ENCODE measurements at regions not wholly inside any gene's neighbourhood (a gene's known extent, or its start where the extent isn't known, plus 50 kb on each side); places are given as distances from the start of the nearest gene placed in this dataset.

DNA sequence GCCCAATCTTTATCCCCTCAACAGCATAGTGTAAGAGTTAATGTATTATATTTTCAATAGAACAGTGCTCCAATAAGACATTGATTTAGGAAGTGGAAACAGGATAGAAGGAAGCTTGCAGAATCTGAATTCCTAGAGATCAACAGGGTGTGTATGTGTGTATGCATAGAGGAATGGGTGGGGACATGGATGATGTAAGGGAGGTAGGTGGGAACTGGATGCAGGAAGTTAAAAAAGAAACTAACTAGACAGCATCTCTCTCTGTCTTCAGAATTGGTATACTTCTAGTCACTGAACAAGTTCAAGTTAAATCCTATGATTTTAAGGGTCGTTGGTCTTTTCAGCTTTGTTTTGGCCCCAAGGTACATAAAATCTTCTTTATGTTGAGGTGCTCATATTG, 196.6 kb downstream of the PMAIP1 start:
- TF ChIP-seq, protein P1, sequence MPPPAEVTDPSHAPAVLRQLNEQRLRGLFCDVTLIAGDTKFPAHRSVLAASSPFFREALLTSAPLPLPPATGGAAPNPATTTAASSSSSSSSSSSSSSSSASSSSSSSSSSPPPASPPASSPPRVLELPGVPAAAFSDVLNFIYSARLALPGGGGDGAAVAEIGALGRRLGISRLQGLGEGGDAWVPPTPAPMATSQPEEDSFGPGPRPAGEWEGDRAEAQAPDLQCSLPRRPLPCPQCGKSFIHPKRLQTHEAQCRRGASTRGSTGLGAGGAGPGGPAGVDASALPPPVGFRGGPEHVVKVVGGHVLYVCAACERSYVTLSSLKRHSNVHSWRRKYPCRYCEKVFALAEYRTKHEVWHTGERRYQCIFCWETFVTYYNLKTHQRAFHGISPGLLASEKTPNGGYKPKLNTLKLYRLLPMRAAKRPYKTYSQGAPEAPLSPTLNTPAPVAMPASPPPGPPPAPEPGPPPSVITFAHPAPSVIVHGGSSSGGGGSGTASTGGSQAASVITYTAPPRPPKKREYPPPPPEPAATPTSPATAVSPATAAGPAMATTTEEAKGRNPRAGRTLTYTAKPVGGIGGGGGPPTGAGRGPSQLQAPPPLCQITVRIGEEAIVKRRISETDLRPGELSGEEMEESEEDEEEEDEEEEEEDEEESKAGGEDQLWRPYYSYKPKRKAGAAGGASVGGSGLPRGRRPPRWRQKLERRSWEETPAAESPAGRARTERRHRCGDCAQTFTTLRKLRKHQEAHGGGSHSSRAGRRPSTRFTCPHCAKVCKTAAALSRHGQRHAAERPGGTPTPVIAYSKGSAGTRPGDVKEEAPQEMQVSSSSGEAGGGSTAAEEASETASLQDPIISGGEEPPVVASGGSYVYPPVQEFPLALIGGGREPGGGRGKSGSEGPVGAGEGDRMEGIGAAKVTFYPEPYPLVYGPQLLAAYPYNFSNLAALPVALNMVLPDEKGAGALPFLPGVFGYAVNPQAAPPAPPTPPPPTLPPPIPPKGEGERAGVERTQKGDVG (CRISPR knock-in tag; IDR thresholded peaks at IDR 0.05), result no peak
- TF ChIP-seq KLF5 (IDR thresholded peaks at IDR 0.05; ENCODE audit: partially characterized antibody) (no peak), SREBF2 (IDR thresholded peaks at IDR 0.05; ENCODE audit: low read length) (no peak), JUND (IDR thresholded peaks at IDR 0.05; ENCODE audit: low read depth, low read length) (no peak), RCOR1 (conservative IDR thresholded peaks at IDR 0.05; ENCODE audit: low read depth, low read length) (no peak), SREBF1 (IDR thresholded peaks at IDR 0.05; ENCODE audit: low read length) (no peak), SMAD1 (IDR thresholded peaks at IDR 0.05; ENCODE audit: low read depth, partially characterized antibody) (no peak), POLR2AphosphoS5 (IDR thresholded peaks at IDR 0.05; ENCODE audit: low read length) (no peak), SMC3 (IDR thresholded peaks at IDR 0.05; ENCODE audit: borderline replicate concordance, low read length) (no peak)
- TF ChIP-seq, protein P2, sequence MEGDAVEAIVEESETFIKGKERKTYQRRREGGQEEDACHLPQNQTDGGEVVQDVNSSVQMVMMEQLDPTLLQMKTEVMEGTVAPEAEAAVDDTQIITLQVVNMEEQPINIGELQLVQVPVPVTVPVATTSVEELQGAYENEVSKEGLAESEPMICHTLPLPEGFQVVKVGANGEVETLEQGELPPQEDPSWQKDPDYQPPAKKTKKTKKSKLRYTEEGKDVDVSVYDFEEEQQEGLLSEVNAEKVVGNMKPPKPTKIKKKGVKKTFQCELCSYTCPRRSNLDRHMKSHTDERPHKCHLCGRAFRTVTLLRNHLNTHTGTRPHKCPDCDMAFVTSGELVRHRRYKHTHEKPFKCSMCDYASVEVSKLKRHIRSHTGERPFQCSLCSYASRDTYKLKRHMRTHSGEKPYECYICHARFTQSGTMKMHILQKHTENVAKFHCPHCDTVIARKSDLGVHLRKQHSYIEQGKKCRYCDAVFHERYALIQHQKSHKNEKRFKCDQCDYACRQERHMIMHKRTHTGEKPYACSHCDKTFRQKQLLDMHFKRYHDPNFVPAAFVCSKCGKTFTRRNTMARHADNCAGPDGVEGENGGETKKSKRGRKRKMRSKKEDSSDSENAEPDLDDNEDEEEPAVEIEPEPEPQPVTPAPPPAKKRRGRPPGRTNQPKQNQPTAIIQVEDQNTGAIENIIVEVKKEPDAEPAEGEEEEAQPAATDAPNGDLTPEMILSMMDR (IDR thresholded peaks at IDR 0.05 in 2 of 3, conservative IDR thresholded peaks at IDR 0.05 in 1 of 3; ENCODE audit: control insufficient read depth in 2 of 3, extremely low read depth in 1 of 3, insufficient read depth in 1 of 3, low read depth in 3 of 3, low read length in 3 of 3), result no peak
- TF ChIP-seq, protein P3, sequence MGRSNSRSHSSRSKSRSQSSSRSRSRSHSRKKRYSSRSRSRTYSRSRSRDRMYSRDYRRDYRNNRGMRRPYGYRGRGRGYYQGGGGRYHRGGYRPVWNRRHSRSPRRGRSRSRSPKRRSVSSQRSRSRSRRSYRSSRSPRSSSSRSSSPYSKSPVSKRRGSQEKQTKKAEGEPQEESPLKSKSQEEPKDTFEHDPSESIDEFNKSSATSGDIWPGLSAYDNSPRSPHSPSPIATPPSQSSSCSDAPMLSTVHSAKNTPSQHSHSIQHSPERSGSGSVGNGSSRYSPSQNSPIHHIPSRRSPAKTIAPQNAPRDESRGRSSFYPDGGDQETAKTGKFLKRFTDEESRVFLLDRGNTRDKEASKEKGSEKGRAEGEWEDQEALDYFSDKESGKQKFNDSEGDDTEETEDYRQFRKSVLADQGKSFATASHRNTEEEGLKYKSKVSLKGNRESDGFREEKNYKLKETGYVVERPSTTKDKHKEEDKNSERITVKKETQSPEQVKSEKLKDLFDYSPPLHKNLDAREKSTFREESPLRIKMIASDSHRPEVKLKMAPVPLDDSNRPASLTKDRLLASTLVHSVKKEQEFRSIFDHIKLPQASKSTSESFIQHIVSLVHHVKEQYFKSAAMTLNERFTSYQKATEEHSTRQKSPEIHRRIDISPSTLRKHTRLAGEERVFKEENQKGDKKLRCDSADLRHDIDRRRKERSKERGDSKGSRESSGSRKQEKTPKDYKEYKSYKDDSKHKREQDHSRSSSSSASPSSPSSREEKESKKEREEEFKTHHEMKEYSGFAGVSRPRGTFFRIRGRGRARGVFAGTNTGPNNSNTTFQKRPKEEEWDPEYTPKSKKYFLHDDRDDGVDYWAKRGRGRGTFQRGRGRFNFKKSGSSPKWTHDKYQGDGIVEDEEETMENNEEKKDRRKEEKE (IDR thresholded peaks at IDR 0.05), result no peak
- TF ChIP-seq, protein P4, sequence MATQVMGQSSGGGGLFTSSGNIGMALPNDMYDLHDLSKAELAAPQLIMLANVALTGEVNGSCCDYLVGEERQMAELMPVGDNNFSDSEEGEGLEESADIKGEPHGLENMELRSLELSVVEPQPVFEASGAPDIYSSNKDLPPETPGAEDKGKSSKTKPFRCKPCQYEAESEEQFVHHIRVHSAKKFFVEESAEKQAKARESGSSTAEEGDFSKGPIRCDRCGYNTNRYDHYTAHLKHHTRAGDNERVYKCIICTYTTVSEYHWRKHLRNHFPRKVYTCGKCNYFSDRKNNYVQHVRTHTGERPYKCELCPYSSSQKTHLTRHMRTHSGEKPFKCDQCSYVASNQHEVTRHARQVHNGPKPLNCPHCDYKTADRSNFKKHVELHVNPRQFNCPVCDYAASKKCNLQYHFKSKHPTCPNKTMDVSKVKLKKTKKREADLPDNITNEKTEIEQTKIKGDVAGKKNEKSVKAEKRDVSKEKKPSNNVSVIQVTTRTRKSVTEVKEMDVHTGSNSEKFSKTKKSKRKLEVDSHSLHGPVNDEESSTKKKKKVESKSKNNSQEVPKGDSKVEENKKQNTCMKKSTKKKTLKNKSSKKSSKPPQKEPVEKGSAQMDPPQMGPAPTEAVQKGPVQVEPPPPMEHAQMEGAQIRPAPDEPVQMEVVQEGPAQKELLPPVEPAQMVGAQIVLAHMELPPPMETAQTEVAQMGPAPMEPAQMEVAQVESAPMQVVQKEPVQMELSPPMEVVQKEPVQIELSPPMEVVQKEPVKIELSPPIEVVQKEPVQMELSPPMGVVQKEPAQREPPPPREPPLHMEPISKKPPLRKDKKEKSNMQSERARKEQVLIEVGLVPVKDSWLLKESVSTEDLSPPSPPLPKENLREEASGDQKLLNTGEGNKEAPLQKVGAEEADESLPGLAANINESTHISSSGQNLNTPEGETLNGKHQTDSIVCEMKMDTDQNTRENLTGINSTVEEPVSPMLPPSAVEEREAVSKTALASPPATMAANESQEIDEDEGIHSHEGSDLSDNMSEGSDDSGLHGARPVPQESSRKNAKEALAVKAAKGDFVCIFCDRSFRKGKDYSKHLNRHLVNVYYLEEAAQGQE (IDR thresholded peaks at IDR 0.05; ENCODE audit: low read depth, low read length), result no peak

All from GM12878 (cell line).